ENCODE measurements at regions not wholly inside any gene's neighbourhood (a gene's known extent, or its start where the extent isn't known, plus 50 kb on each side); places are given as distances from the start of the nearest gene placed in this dataset.

GRCh38 chr5:167489202-167489601, 802.2 kb upstream of the WWC1 start:
- Histone ChIP-seq H3K4me1 (ENCODE audit: control insufficient read depth, extremely low read depth, insufficient read depth, low read length) (no peaks in the 10 kb centered on the region), H3K9me3 (replicated peaks; ENCODE audit: control insufficient read depth, insufficient read depth, low read length) (no peaks in the 10 kb centered on the region), H3K27me3 (ENCODE audit: control insufficient read depth in 2 of 2, insufficient read depth in 2 of 2, low read length in 2 of 2) (no peaks in the 10 kb centered on the region), H3K27ac (ENCODE audit: insufficient read depth, low read depth, low read length) (no peak overlapping the region), H3K4me2 (ENCODE audit: insufficient read depth, low read length) (no peak overlapping the region), H2AFZ (ENCODE audit: low read depth, low read length) (no peak overlapping the region), H3K79me2 (ENCODE audit: control insufficient read depth, insufficient read depth, low read length) (no peaks in the 10 kb centered on the region), H3K9ac (replicated peaks; ENCODE audit: extremely low read depth, insufficient read depth, low read length) (no peak overlapping the region), H3K9me1 (replicated peaks; ENCODE audit: control insufficient read depth, extremely low read depth, insufficient read depth, low read length) (no peaks in the 10 kb centered on the region), H4K20me1 (replicated peaks; ENCODE audit: control insufficient read depth, extremely low read depth, insufficient read depth, low read length) (no peaks in the 10 kb centered on the region), H3K4me3 (replicated peaks in 1 of 3; ENCODE audit: insufficient read depth in 1 of 3, low read depth in 1 of 3, low read length in 3 of 3) (no peak overlapping the region), H3K36me3 (ENCODE audit: control insufficient read depth in 2 of 2, extremely low read depth in 1 of 2, insufficient read depth in 2 of 2, low read length in 2 of 2) (no peaks in the 10 kb centered on the region)
- dilution Hi-C loops (cut with MboI; ENCODE audit: extremely low pct_ligation_motif_present, low sequenced_read_pairs) (no loop called here), intact Hi-C loops (cut with micrococcal nuclease) (no loop called here)
- DNase-seq (ENCODE audit: low read depth, low spot score) (no peak), FAIRE-seq (no peak)
- TF ChIP-seq, protein P1, sequence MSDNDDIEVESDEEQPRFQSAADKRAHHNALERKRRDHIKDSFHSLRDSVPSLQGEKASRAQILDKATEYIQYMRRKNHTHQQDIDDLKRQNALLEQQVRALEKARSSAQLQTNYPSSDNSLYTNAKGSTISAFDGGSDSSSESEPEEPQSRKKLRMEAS (IDR thresholded peaks at IDR 0.05; ENCODE audit: insufficient read depth, insufficient read length): no peak
- TF ChIP-seq MYC (IDR thresholded peaks at IDR 0.05; ENCODE audit: low read depth, low read length) (no peak), POLR2AphosphoS5 (IDR thresholded peaks at IDR 0.05; ENCODE audit: insufficient read depth, low read depth, low read length) (no peak), GATA2 (IDR thresholded peaks at IDR 0.05; ENCODE audit: insufficient read depth, insufficient read length, low read depth, low read length) (no peak), POLR2A (IDR thresholded peaks at IDR 0.05; ENCODE audit: low read depth, low read length) (no peak), CTCF (IDR thresholded peaks at IDR 0.05; ENCODE audit: extremely low read depth in 1 of 2, insufficient read depth in 1 of 2, low read depth in 1 of 2, low read length in 2 of 2) (no peak), EZH2 (IDR thresholded peaks at IDR 0.05; ENCODE audit: borderline replicate concordance, low read depth, low read length, severe bottlenecking) (no peak), FOS (IDR thresholded peaks at IDR 0.05; ENCODE audit: borderline replicate concordance, insufficient read depth, low read length) (no peak), JUN (IDR thresholded peaks at IDR 0.05; ENCODE audit: borderline replicate concordance, insufficient read depth, insufficient read length, low read depth) (no peak)
- ChIA-PET CTCF (no interaction called here), POLR2A (no interaction called here)
- BruUV-seq (replicated peaks): no TSS peak

Measured in endothelial cell of umbilical vein (primary cell).